GM12878 (cell line): ENCODE measurements at regions not wholly inside any gene's neighbourhood (a gene's known extent, or its start where the extent isn't known, plus 50 kb on each side); places are given as distances from the start of the nearest gene placed in this dataset.

ENCODE experiments used
- ATAC-seq: fragments of 200-7000 bp; cut with Tn5 transposase; 3 replicates; pipeline ENCODE4 v1.9.1; 2020; ENCODE audit warnings: mild to moderate bottlenecking, moderate library complexity
- BruUV-seq: library from RNA; stranded (reverse); fragments of 400-500 nt; replicated peaks from 2 replicates; lab custom pipeline; 2021; lab: Mats Ljungman, UMichigan
- CTCF ChIA-PET: fragments of 300-600 bp; sonication (Branson Sonifier 250); formaldehyde crosslinking; extraction: SDS; loops from one replicate; lab custom pipeline; 2021; ENCODE audit warnings: inconsistent platforms; lab: Yijun Ruan, JAX
- POLR2A ChIA-PET: fragments of 350-600 bp; formaldehyde crosslinking; extraction: SDS; loops from one replicate; lab custom pipeline; 2021; ENCODE audit warnings: inconsistent platforms; lab: Charles Lee
- RAD21 ChIA-PET: fragments of 300-600 bp; sonication (Branson Sonifier 250); formaldehyde crosslinking; loops from one replicate; lab custom pipeline; 2023; ENCODE audit warnings: antibody characterized with exemption; ENCODE audit not compliant: unreplicated experiment; lab: Charles Lee
- SMC1A ChIA-PET: fragments of 300-600 bp; sonication (Branson Sonifier 250); formaldehyde crosslinking; loops from one replicate; lab custom pipeline; 2023; ENCODE audit not compliant: unreplicated experiment, uncharacterized antibody; lab: Charles Lee
- DNase-seq: peaks from one replicate; pipeline ENCODE4 v3.0.0-alpha.2; 2011; ENCODE audit warnings: low read depth, low spot score
- FAIRE-seq: peaks from 3 replicates; lab custom pipeline; 2011; peaks lifted over from hg19 to GRCh38; lab: Jason Lieb, UNC
- H2AFZ ChIP-seq: 2 replicates; pipeline ENCODE4 v1.6.0; 2011; ENCODE audit warnings: low read depth, low read length, control low read depth; ENCODE audit not compliant: control insufficient read depth
- H3K27ac ChIP-seq: 2 replicates; pipeline ENCODE4 v1.5.1; 2011; ENCODE audit warnings: control low read depth; ENCODE audit not compliant: control insufficient read depth, insufficient read depth
- H3K27me3 ChIP-seq, 2 experiments: replicated peaks in 1 of 2; 2 replicates each; pipeline versions ENCODE4 v1.6.0 to v1.6.1; 2011; ENCODE audit warnings: low read length in 1 of 2; ENCODE audit not compliant: control insufficient read depth in 2 of 2, insufficient read depth in 2 of 2
- H3K36me3 ChIP-seq, 2 experiments: 2 replicates each; pipeline ENCODE4 v1.5.1; 2011; ENCODE audit warnings: low read length in 1 of 2; ENCODE audit not compliant: control insufficient read depth in 2 of 2, insufficient read depth in 2 of 2
- H3K4me1 ChIP-seq: 2 replicates; pipeline ENCODE4 v1.6.1; 2011; ENCODE audit warnings: mild to moderate bottlenecking, low read length, moderate library complexity, mixed read lengths; ENCODE audit not compliant: control insufficient read depth, insufficient read depth
- H3K4me2 ChIP-seq: 2 replicates; pipeline ENCODE4 v1.6.0; 2011; ENCODE audit warnings: control low read depth; ENCODE audit not compliant: control insufficient read depth, insufficient read depth
- H3K4me3 ChIP-seq: fragments of 200-600 bp; sonication (generic); 2 replicates; pipeline ENCODE4 v1.5.1; 2016
- H3K79me2 ChIP-seq: 2 replicates; pipeline ENCODE4 v1.6.0; 2011; ENCODE audit warnings: low read length; ENCODE audit not compliant: control insufficient read depth, insufficient read depth
- H3K9ac ChIP-seq: 2 replicates; pipeline ENCODE4 v1.8.0; 2011; ENCODE audit warnings: low read length, control low read depth, mixed read lengths; ENCODE audit not compliant: control insufficient read depth, insufficient read depth
- H3K9me3 ChIP-seq: replicated peaks from 3 replicates; pipeline ENCODE4 v1.5.1; 2011; ENCODE audit warnings: mild to moderate bottlenecking, low read length; ENCODE audit not compliant: control insufficient read depth, insufficient read depth
- H4K20me1 ChIP-seq: 2 replicates; pipeline ENCODE4 v1.6.0; 2011; ENCODE audit not compliant: control insufficient read depth, insufficient read depth
- ATF3 ChIP-seq: IDR thresholded peaks from 2 replicates; pipeline ENCODE4 v1.6.1; 2011; ENCODE audit warnings: low read depth, mild to moderate bottlenecking, low read length, moderate library complexity, borderline replicate concordance; ENCODE audit errors: extremely low read depth
- ESRRA ChIP-seq: IDR thresholded peaks from 2 replicates; pipeline ENCODE4 v1.6.1; 2012; ENCODE audit warnings: mild to moderate bottlenecking, low read length, improper control_type of control experiment
- KLF5 ChIP-seq: fragments of 450-650 bp; IDR thresholded peaks from 2 replicates; pipeline ENCODE4 v1.6.1; 2014; ENCODE audit warnings: mild to moderate bottlenecking; ENCODE audit not compliant: partially characterized antibody
- LARP7 ChIP-seq: fragments of 450-650 bp; IDR thresholded peaks from 2 replicates; pipeline ENCODE4 v1.6.1; 2017; ENCODE audit warnings: mild to moderate bottlenecking
- NFXL1 ChIP-seq: fragments of 450-650 bp; IDR thresholded peaks from 2 replicates; pipeline ENCODE4 v1.6.1; 2017; ENCODE audit warnings: antibody characterized with exemption, mild to moderate bottlenecking, borderline replicate concordance
- NR2C1 ChIP-seq: fragments of 450-650 bp; IDR thresholded peaks from 2 replicates; pipeline ENCODE4 v1.6.1; 2017; ENCODE audit warnings: antibody characterized with exemption, mild to moderate bottlenecking, moderate library complexity
- PAX8 ChIP-seq: fragments of 450-650 bp; IDR thresholded peaks from 2 replicates; pipeline ENCODE4 v1.6.1; 2017; ENCODE audit warnings: mild to moderate bottlenecking, moderate library complexity
- TAF1 ChIP-seq: IDR thresholded peaks from 2 replicates; pipeline ENCODE4 v1.6.1; 2011; ENCODE audit warnings: mild to moderate bottlenecking, low read depth, low read length, borderline replicate concordance
- TCF12 ChIP-seq: IDR thresholded peaks from 2 replicates; pipeline ENCODE4 v1.6.1; 2011; ENCODE audit warnings: low read depth, mild to moderate bottlenecking, low read length
- USF1 ChIP-seq: IDR thresholded peaks from 2 replicates; pipeline ENCODE4 v1.6.1; 2011; ENCODE audit warnings: borderline replicate concordance, low read depth, mild to moderate bottlenecking, moderate library complexity, mixed read lengths, low read length; ENCODE audit not compliant: insufficient read depth; ENCODE audit errors: extremely low read length
- USF2 ChIP-seq: IDR thresholded peaks from 2 replicates; pipeline ENCODE4 v1.6.1; 2011; ENCODE audit warnings: low read depth, low read length, improper control_type of control experiment, borderline replicate concordance
- ZBTB33 ChIP-seq: fragments of 450-650 bp; IDR thresholded peaks from 2 replicates; pipeline ENCODE4 v1.6.1; 2017; ENCODE audit warnings: mild to moderate bottlenecking
- WGBS: methylation state at CpG from one replicate; pipeline ENCODE4 v1.1.6; 2016; ENCODE audit warnings: low lambda C conversion rate; ENCODE audit not compliant: insufficient replicate concordance, insufficient coverage; ENCODE audit errors: missing lambda C conversion rate; 5-methylcytosine and 5-hydroxymethylcytosine counted together
- in situ Hi-C: fragments of 300-500 bp; cut with MboI; formaldehyde crosslinking; loops from 9 replicates; pipeline ENCODE4 v1.14.3; 2018; ENCODE audit warnings: mixed read lengths
- intact Hi-C: fragments of 100-400 bp; cut with micrococcal nuclease; formaldehyde crosslinking; loops from one replicate; pipeline ENCODE4 v1.14.2; 2022; ENCODE audit not compliant: unreplicated experiment
- TF ChIP-seq, protein P1 (sequence below): IDR thresholded peaks from 2 replicates; pipeline ENCODE4 v1.6.1; 2012; ENCODE audit warnings: improper control_type of control experiment, low read depth, low read length; ENCODE audit not compliant: insufficient replicate concordance
- TF ChIP-seq, protein P2 (sequence below): fragments of 450-650 bp; IDR thresholded peaks from 2 replicates; pipeline ENCODE4 v1.6.1; 2016; ENCODE audit warnings: mild to moderate bottlenecking

- no peaks in the 10 kb centered on the region for H3K79me2 ChIP-seq
- no peak overlapping the region for H3K4me2 ChIP-seq
- WGBS: 0% methylated on average over 7 of the region's 7 CpGs
- no peaks in the 10 kb centered on the region for H3K4me1 ChIP-seq
- POLR2A ChIA-PET: no interaction called here
- H3K27me3 ChIP-seq: no peaks in the 10 kb centered on the region
- ATAC-seq: no peak
- no peaks in the 10 kb centered on the region for H3K36me3 ChIP-seq
- H3K4me3 ChIP-seq: no peak overlapping the region
- in situ Hi-C loops: loop anchor here (25.0 kb wide), 1 partner anchor 92 kb away; no protein-coding TSS in a partner anchor
- H3K9ac ChIP-seq: no peak overlapping the region
- RAD21 ChIA-PET: no interaction called here
- BruUV-seq: no TSS peak
- no peak overlapping the region for H2AFZ ChIP-seq
- SMC1A ChIA-PET: no interaction called here
- no peak for FAIRE-seq
- DNase-seq: no peak
- CTCF ChIA-PET: no interaction called here
- no peaks in the 10 kb centered on the region; the same call in 2 of the 3 replicates for H3K9me3 ChIP-seq
- no peak overlapping the region for H3K27ac ChIP-seq
- H4K20me1 ChIP-seq: no peaks in the 10 kb centered on the region
- intact Hi-C loops: no loop called here
- TF ChIP-seq ESRRA (no peak), LARP7 (no peak), ZBTB33 (no peak), NR2C1 (no peak), USF2 (no peak), USF1 (no peak), TAF1 (no peak), ATF3 (no peak), NFXL1 (no peak), KLF5 (no peak), PAX8 (no peak), TCF12 (no peak)
- TF ChIP-seq, protein P1, sequence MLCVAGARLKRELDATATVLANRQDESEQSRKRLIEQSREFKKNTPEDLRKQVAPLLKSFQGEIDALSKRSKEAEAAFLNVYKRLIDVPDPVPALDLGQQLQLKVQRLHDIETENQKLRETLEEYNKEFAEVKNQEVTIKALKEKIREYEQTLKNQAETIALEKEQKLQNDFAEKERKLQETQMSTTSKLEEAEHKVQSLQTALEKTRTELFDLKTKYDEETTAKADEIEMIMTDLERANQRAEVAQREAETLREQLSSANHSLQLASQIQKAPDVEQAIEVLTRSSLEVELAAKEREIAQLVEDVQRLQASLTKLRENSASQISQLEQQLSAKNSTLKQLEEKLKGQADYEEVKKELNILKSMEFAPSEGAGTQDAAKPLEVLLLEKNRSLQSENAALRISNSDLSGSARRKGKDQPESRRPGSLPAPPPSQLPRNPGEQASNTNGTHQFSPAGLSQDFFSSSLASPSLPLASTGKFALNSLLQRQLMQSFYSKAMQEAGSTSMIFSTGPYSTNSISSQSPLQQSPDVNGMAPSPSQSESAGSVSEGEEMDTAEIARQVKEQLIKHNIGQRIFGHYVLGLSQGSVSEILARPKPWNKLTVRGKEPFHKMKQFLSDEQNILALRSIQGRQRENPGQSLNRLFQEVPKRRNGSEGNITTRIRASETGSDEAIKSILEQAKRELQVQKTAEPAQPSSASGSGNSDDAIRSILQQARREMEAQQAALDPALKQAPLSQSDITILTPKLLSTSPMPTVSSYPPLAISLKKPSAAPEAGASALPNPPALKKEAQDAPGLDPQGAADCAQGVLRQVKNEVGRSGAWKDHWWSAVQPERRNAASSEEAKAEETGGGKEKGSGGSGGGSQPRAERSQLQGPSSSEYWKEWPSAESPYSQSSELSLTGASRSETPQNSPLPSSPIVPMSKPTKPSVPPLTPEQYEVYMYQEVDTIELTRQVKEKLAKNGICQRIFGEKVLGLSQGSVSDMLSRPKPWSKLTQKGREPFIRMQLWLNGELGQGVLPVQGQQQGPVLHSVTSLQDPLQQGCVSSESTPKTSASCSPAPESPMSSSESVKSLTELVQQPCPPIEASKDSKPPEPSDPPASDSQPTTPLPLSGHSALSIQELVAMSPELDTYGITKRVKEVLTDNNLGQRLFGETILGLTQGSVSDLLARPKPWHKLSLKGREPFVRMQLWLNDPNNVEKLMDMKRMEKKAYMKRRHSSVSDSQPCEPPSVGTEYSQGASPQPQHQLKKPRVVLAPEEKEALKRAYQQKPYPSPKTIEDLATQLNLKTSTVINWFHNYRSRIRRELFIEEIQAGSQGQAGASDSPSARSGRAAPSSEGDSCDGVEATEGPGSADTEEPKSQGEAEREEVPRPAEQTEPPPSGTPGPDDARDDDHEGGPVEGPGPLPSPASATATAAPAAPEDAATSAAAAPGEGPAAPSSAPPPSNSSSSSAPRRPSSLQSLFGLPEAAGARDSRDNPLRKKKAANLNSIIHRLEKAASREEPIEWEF: no peak
- TF ChIP-seq, protein P2, sequence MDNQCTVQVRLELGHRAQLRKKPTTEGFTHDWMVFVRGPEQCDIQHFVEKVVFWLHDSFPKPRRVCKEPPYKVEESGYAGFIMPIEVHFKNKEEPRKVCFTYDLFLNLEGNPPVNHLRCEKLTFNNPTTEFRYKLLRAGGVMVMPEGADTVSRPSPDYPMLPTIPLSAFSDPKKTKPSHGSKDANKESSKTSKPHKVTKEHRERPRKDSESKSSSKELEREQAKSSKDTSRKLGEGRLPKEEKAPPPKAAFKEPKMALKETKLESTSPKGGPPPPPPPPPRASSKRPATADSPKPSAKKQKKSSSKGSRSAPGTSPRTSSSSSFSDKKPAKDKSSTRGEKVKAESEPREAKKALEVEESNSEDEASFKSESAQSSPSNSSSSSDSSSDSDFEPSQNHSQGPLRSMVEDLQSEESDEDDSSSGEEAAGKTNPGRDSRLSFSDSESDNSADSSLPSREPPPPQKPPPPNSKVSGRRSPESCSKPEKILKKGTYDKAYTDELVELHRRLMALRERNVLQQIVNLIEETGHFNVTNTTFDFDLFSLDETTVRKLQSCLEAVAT: no peak
Measured at GRCh38 chr21:19995253-19995652, 1003.0 kb upstream of the NCAM2 start.
